GM12892 (cell line): ENCODE measurements at regions not wholly inside any gene's neighbourhood (a gene's known extent, or its start where the extent isn't known, plus 50 kb on each side); places are given as distances from the start of the nearest gene placed in this dataset.

Experiments
- POLR2A ChIP-seq: IDR thresholded peaks from 2 replicates; pipeline ENCODE4 v1.6.1; 2011; ENCODE audit warnings: low read depth, low read length, control low read depth
- TAF1 ChIP-seq: IDR thresholded peaks from 2 replicates; pipeline ENCODE4 v1.6.1; 2011; ENCODE audit warnings: low read depth, mild to moderate bottlenecking, control low read depth, low read length, borderline replicate concordance

DNA sequence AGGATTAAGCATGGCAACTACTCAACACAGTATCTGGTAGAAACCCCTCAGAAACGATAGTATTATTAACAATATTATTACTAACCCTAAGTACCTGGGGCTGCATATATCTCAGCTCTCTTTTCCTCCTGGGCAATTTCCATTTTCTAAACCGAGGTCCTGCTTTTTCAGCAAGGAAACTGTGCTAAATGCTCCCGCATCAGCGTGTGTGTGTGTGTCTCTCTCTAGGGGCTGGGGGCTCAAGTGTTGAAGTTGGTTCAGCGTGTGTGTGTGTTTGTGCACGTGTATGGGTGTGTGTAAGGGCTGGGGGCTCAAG lies 169.3 kb upstream of the MAF start:
- TF ChIP-seq TAF1 (no peak), POLR2A (no peak)
